GM19468 (cell line): ENCODE measurements at regions not wholly inside any gene's neighbourhood (a gene's known extent, or its start where the extent isn't known, plus 50 kb on each side); places are given as distances from the start of the nearest gene placed in this dataset.

ENCODE experiments used
- ATAC-seq: cut with Tn5 transposase; IDR thresholded peaks from one replicate; pipeline ENCODE4 v1.9.1; 2021; ENCODE audit warnings: mild to moderate bottlenecking, moderate library complexity, moderate number of reproducible peaks; ENCODE audit not compliant: unreplicated experiment; ENCODE audit errors: extremely low read depth

DNA sequence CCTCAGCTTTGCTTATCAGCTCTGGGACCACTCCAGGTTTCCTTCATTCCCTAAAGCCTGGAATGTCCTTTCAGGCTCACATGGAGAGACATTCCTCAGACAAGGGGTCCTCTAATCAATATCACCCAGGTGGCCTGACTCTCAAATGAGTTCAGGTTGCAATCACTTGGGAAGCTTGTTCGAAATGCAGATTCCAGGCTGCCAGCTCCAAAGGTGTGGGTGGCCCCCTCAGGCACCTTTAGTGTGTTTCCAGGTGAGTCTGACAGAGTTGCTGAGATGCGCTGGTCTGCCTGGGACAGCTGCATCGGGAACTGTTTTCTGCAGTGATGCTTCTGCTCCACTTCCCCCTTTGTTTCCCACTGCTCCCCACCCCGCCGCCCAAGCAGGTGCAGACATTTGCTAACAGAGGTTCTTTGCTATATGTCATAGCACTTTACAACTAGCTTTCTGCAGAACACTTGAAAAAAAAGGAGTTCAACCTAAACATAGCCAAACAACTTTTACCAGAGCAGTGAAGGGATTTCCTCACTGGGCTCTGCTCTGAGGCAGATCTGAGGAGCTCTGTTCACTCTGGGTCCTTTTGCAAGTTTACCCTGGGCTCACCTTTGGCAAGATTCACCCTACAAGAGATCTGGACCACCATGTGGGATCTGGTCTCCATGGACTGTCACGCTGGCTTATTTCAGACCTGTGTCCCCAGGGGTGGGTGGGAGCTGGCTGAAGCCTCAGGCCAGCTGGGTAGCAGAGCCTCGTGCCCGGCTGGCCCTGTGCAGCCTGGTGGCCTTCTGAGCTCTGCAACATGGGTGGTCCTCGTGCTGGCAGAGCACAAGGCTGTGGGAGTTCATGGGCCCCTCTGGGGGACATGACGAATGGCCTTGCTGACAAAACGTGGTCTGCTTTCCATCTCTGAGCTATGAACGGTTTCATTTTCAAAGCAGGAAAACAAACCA lies 539.6 kb downstream of the CCDC171 start:
- ATAC-seq = no peak

DNA sequence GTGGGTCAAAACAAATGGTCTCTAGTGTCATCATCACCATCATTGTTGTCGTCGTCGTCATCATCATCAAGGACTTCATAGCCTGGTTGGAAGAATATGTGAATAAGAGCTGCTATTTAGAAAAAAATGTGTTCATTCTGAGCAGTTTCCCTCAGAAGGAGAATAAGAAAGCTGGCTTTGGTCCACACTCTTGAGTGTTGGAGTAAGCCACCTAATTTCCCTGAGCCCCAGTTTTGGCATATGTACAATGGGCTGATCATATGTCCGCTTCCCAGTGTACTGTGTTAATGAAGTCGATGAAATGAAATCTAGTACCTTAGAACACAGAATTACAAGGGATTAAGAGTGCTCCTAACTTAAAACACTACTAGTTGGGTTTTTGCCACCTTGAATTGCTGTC lies 545.5 kb downstream of the CCDC171 start:
- no peak for ATAC-seq

DNA sequence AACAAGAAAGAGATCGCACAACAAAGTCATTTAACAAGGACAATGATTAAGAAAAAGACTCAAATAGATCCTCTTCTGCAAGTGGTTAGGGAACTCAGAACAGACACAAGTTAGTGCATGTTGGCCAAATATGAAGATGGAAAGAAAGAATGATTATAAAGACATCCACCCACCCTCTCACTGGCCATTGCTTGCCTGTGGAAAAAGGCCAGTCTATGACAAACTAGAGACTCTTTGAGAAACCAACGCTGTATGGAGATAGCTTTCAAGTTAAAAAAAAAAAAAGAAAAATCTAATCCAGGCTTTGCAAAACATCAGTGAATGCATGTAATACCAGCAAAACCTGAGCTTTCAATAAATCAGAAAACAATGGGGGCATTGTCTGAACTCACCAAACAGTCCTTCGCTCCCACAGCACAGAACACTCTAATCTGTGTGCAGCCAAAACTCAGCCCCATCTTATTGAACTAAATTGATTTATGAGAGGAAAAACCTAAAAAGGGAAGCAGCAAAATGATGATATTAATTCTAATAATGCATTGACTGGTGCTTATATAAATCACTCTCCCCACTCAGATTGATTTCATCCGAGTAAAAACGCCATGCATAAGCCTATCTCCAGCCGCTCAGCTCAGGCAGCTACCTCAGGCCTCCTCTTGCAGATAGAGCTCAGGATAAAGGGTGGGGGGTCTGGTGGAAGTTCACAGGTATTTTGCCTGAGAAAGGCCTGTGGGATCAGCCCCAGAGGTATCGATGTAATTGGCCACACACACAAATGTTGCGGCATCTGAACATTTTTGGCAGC lies 547.1 kb downstream of the CCDC171 start:
- no peak for ATAC-seq

DNA sequence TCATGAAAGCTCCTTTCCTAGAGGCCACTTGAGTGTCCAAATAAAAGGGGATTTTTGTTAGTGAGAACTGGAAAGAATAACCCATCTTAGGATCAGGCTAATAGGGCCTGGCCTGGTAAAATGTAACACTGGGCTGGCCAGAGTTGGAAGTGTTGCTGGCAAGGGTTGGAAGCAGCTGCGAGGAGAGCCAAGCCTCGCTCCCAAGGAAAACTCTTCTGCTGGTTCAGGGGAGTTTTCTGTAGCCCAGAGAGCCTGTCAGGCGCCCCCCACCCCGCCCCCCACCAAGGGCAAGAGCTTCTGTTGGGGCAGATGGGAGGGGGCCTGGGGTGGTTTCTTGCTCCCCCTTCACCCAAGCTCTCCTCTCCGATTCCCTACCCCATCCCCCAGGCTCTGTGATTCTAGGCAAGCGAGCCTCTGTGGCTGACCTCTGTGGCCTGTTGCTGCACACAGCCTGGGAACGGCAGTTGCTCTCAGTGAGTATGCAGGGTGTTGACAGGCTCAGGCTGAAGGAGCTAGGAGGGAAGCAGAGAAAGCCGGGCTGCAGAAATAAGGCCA lies 547.8 kb downstream of the CCDC171 start:
- ATAC-seq = no peak

DNA sequence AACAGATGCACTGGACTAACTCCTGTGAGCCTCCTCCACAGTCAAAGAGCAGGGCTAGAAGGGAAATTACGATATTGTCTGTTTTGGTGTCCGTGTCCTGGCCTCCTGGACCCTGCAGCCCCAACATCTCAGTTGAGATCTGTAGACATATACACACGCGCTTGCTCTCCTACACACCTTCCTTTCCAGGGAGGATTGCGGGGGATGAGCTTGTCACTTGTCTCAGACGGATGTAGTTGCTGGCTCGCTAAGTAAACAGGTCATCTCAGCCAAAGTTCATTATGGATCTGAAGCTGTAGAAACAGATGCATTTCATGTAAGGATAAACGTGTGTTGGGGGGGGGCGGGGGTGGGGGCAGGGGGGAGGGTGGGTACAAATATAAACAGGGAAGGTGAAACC lies 549.3 kb downstream of the CCDC171 start:
- no peak for ATAC-seq

DNA sequence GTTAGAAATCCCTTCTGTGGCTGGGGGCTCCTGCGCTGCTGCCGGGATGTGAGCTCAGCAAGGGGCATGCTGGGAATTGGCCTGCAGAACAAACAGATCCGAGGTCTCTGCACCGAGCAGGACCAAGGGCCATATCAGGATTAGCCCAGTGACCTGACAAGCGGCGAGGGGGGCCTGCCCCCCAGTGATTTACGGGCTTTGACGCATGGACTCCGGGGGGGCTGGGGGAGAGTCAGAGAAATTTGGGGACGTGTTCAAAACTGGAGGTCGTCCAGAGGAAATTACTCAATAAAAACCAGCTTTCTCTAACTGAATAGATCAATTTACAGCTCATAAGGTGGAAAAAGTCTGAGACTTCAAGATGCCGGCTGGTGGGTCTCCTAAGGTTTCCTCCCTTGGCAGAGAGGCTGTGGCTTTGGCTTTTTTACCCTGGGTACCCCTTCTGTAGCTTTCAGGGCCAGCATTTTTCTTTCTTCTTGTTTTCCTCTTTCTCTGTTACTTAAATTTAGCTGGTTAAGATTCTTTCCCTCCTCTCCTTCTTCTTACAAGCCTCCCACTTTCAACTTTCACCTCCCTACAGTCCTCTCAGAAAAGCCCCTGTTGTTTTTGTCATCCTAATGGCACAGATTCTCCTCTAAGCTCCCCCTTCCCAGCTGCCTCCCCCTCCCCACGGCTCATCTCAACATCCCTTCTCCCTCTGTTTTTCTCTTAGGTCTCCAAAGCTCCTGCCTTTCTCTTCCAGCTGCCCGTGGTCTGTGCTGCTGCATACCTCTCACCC lies 551.0 kb downstream of the CCDC171 start:
- ATAC-seq = no peak

DNA sequence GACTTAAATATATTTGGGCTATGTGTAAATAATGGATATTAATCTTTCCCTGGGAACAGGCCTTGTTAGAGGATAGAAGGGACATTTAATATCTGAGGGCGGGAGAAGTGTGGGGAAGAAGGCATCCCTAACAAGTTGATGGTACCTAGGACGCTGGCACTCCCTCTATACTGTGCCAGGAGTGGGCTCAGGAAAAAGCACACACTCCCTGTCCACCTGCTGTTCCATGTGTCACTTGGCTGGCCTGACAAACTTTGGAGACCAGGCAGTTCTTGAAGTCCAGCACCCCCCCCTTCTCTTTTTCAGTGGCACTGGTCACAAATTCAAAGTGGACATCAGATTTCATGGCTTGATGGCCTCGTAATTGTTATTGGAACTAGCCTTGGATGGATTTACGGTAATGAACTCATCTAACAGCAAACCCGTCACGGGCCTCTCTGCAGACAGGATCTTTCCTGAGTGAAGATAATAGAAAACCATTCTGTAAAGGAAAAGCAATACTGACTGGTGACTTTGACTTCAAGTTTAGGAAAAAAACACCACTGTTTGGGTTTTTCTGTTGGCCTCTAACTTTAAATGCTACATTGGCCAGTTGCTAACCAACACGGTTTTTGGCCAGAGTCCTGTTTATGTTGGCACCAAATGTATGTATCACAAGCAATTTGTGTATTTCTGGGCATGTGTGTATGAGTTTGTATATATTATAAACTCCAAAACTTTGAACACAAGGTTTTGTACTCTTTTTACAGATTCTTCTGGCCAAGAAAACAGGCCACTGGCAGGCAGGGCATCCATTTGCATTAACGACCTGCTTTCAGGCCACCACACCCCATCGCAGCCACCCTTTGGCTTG lies 552.6 kb downstream of the CCDC171 start:
- ATAC-seq = no peak

DNA sequence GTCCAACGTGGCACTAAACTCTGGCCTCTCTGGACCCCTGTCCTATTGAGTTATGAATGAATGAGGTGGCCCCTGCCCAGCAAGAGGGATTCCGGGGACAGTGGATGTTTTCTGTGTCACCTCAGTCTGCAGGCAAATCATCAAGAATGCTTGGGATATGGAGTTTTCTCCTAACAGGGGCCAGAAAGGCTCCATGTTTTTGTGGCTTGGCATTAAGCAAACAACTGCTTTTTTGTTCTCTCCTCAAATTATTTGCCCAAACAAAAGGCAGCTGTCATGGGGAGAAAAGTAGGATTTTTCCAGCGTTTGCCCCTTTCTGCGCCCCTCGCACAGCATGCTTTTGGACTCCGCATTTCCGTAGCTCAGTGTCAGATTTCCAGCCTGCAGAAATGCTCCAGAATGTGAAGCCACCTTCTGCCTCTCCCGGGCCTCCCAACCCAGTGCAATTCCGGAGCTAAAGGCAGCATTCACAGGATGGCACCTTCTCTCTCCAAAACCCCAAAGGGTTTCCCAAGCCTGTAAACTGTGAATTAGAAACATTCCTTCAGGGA lies 553.3 kb downstream of the CCDC171 start:
- no peak for ATAC-seq

DNA sequence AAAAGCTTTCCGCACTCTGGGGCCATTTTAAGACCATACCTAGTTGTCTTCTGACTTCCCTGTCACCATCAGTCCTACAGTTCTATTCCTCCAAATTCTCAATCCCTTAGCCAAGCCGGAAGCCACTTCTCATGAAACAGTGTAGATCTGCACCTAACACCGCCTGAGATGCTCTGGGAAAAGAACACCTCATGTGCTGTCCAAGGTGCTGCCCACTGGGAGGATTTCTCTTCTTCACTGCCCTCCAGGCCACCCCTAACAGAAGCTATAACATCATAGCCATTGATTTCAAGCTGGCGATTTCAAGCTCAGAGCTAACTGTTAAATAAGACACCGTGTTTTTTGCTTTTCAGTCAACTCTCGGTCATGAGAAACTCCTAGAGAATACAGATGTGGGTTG lies 559.3 kb downstream of the CCDC171 start:
- no peak for ATAC-seq

DNA sequence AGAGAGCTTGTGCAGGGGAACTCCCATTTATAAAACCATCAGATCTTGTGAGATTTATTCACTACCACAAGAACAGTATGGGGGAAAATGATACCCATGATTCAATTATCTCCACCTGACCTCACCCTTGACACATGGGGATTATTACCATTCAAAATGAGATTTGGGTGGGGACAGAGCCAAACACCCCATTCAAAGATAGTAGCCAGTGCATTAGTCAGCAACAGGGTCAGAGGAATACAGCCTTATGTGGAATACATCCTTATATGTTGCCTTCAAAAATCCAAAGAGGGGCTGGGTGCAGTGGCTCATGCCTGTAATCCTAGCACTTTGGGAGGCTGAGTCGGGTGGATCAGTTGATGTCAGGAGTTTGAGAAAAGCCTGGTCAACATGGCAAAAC lies 563.2 kb downstream of the CCDC171 start:
- no peak for ATAC-seq

DNA sequence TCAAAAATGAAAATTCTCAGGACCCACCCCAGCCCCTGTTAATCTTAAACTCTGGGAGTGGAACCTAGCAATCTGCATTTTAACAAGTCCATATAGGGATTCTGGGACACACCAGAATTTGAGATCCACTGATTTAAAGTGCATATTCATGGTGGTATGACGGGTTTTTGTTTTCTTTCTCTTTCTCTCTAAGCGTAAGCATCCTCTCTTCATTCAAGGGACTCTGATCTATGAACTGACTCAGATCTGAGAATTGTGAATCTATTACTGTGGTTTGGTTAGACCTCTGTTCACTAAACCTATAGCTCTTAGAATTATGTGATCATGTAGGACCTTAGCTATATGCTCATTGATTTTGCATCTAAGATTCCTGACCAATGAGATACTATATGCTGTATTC lies 565.2 kb downstream of the CCDC171 start:
- no peak for ATAC-seq

DNA sequence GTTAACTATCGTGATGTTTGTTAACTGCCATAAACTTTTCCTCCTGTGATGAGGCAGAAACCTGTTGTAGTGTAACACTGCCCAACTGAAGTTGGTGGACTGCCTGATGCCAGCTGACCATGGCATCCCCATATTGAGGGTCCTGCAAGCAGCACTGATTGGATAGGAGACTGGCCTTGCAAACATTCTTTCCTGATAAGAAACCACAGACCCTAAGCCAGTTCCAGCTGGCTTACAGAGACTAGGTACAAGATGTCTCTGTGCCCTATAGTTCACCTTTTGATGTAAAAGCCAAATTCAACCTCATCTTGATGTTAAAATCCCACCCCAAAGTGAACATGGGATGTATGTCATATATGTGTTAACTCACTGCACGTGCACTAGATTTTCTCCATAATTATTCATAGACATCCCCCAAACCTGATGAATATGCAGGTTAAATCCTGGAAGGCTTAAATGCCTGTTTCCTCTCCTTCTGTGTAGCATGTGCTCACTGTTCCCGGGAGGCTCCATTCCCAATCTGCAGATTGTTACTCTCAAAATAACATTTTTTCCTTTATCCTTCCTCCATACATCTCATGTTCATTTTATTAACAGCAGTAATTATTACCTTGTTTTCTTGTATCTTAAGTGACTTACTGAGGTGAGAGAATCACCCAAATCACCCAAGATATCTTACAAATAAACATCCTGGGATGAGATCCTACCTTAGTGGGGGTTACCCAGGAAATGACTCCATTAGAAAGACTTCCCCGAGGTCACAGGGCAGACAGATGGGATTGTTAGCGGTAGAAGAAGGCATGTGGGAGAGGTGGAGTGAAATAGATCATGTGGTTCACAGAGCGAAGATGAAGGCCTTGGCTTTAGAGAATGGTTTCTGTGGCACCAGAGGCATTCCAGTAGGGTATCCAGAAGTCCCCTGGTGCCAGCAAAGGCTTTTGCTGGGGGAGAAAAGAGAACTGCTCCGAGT lies 566.7 kb downstream of the CCDC171 start:
- no peak for ATAC-seq

DNA sequence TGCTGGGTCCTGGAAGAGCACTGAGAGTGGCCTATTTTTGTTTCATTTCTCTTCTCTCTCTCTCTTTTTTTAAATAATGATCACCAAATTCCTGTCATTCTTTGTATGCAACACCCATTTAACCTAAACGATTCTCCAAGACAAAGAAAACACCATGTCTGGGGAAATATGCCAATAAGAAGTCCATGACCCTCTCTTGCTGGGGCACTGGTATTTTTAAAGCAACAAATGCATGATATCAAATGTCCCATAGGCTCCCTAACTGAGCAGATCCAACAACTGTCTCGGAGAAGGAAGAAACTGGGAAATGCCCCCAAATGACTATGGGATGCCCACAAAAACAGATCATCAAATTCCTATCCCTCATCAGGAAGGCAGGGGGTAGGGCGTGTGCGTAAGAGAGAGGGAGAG lies 567.4 kb downstream of the CCDC171 start:
- no peak for ATAC-seq

DNA sequence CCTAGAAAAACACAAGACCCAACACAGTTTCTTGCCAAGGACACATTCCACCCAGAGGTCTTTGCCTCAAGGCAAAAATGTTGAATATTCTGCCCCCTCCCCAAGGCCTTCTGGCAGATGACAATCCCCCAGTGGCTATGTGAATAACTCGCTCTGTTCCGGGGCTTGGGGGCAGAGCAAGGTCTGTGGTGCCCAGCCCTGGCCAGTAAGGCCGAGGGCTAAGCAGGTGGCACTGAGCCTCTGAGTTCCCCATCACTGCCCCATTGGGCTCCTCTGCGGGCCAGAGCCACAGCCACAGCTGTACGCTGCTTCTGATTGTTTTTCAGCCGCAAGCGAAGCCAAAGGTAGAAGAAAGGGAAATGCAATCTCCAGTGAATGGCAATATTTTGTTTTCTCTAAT lies 567.9 kb downstream of the CCDC171 start:
- ATAC-seq = no peak

DNA sequence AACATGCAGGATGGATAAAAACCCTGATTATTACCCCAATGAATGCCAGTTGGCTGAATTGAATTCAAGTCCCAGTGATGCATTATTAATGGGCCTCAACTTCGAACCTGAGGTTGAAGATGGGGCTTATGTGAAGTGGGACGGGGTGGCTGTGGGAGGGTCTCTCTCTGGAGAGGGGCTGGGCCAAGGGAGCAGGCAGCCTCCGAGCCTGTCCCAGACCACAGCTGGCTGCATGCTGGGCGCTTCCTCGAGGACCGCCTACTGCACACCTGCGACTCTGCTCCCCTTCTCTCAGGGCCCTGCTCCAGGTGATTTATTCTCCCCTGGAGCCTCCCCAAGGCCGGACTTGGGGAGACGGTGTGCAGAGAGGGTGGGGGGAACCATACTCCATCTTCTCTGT lies 568.3 kb downstream of the CCDC171 start:
- no peak for ATAC-seq

DNA sequence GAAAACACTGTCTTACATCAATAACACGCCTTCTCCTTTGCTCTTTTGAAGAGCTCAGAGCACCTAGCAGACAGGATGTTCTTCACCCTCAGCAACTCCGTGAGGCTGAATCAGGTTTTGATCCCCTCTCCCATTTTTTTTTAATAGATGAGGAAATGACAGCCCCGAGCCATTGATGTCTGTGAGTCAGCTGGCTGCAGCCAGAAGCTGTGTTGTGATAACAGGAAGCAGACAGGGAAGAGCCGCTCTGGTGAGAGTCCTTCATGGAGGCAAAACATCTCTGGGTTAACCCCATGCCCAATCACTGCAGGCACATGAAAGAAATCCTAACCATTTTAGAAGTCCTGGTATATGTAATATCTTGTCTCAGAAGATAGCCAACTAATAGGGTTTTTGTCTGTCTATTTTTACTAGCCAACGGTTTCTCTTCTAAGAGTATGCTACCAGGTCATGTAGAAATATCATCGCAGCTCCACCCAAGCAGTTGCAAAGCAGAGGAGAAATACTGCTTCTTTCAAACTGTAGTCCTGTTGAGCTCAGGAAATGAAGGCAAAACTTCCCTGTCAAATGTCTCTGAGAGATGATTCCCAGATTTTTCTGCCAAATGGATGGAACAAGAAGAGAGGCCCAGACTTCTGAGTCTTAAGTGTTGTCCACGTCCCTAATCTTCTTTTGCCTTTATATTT lies 568.9 kb downstream of the CCDC171 start:
- ATAC-seq = no peak

DNA sequence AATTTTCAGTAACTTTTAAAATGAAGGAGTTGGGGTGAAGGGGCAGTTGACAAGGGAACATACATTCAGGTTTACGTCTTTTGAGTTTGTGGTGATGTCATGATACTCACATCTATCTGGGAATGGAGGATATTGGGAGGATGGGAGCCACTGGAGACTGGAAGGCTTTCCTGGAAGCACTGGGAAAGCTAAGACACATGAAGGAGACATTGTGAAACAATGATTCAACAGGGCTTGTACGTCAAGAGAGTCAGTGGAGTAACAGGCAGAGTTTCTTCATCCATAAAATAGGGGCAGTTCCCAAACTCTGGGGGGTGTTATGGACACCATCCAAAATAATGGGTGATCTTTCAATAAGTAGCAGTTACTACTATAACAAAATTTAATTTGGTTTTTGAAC lies 572.8 kb downstream of the CCDC171 start:
- ATAC-seq = no peak
